ENCODE measurements at regions not wholly inside any gene's neighbourhood (a gene's known extent, or its start where the extent isn't known, plus 50 kb on each side); places are given as distances from the start of the nearest gene placed in this dataset.
"Not testable (repeated sequence)": the region's sequence is repeated elsewhere in the genome, so short reads cannot be mapped to it uniquely, and the experiment has no call there.

GRCh38 chr5:98543490-98543889 is 230.0 kb upstream of the RGMB start:
- H3K9me3 Mint-ChIP-seq (ENCODE audit: low read depth), result peaks cover 27% of the 10 kb centered on the region

GRCh38 chr5:98546924-98547323 is 226.5 kb upstream of the RGMB start:
- not testable (repeated sequence) for H3K4me3 Mint-ChIP-seq (ENCODE audit: unreplicated experiment); DNase-seq (ENCODE audit: low spot score); H3K36me3 Mint-ChIP-seq (ENCODE audit: low read depth); H3K4me1 Mint-ChIP-seq (ENCODE audit: low read depth); H3K27ac Mint-ChIP-seq (ENCODE audit: unreplicated experiment); H3K27me3 Mint-ChIP-seq (ENCODE audit: low read depth)
- peaks cover 16% of the 10 kb centered on the region for H3K9me3 Mint-ChIP-seq (ENCODE audit: low read depth)

More at GRCh38 chr5:98543490-98543889, 230.0 kb upstream of the RGMB start:
- Mint-ChIP-seq H3K4me1 (ENCODE audit: low read depth) (no peaks in the 10 kb centered on the region), H3K27me3 (ENCODE audit: low read depth) (no peaks in the 10 kb centered on the region), H3K27ac (ENCODE audit: unreplicated experiment) (no peak overlapping the region), H3K4me3 (ENCODE audit: unreplicated experiment) (no peak overlapping the region), H3K36me3 (ENCODE audit: low read depth) (peaks cover 15% of the 10 kb centered on the region)
- TF ChIP-seq CTCF (IDR thresholded peaks at IDR 0.05), result no peak
- DNase-seq (ENCODE audit: low spot score), result no peak

GRCh38 chr5:98556712-98557111 is 216.8 kb upstream of the RGMB start:
- Mint-ChIP-seq H3K27ac (ENCODE audit: unreplicated experiment) (no peak overlapping the region), H3K4me1 (ENCODE audit: low read depth) (peaks cover 11% of the 10 kb centered on the region), H3K36me3 (ENCODE audit: low read depth) (peaks cover 2% of the 10 kb centered on the region), H3K27me3 (ENCODE audit: low read depth) (no peaks in the 10 kb centered on the region), H3K4me3 (ENCODE audit: unreplicated experiment) (no peak overlapping the region), H3K9me3 (ENCODE audit: low read depth) (peaks cover 8% of the 10 kb centered on the region)
- TF ChIP-seq CTCF (IDR thresholded peaks at IDR 0.05), result no peak
- DNase-seq (ENCODE audit: low spot score), result no peak

GRCh38 chr5:98557916-98558315 is 215.5 kb upstream of the RGMB start:
- Mint-ChIP-seq H3K9me3 (ENCODE audit: low read depth) (peaks cover 8% of the 10 kb centered on the region), H3K27me3 (ENCODE audit: low read depth) (no peaks in the 10 kb centered on the region), H3K4me3 (ENCODE audit: unreplicated experiment) (no peak overlapping the region), H3K36me3 (ENCODE audit: low read depth) (peaks cover 2% of the 10 kb centered on the region), H3K27ac (ENCODE audit: unreplicated experiment) (no peak overlapping the region), H3K4me1 (ENCODE audit: low read depth) (peaks cover 11% of the 10 kb centered on the region)
- no peak for TF ChIP-seq CTCF (IDR thresholded peaks at IDR 0.05)
- no peak for DNase-seq (ENCODE audit: low spot score)

- no peaks in the 10 kb centered on the region for H3K36me3 Mint-ChIP-seq (ENCODE audit: low read depth)
- DNase-seq (ENCODE audit: low spot score), result no peak
- TF ChIP-seq CTCF (IDR thresholded peaks at IDR 0.05), result no peak
- no peaks in the 10 kb centered on the region for H3K9me3 Mint-ChIP-seq (ENCODE audit: low read depth)
- no peak overlapping the region for H3K4me3 Mint-ChIP-seq (ENCODE audit: unreplicated experiment)
- peaks cover 4% of the 10 kb centered on the region for H3K4me1 Mint-ChIP-seq (ENCODE audit: low read depth)
- H3K27me3 Mint-ChIP-seq (ENCODE audit: low read depth), result no peaks in the 10 kb centered on the region
- no peak overlapping the region for H3K27ac Mint-ChIP-seq (ENCODE audit: unreplicated experiment)
Observed at GRCh38 chr5:98563885-98564653, 209.4 kb upstream of the RGMB start.

- TF ChIP-seq CTCF (IDR thresholded peaks at IDR 0.05), result no peak
- Mint-ChIP-seq H3K4me1 (ENCODE audit: low read depth) (peaks cover 7% of the 10 kb centered on the region), H3K27ac (ENCODE audit: unreplicated experiment) (no peak overlapping the region), H3K9me3 (ENCODE audit: low read depth) (no peaks in the 10 kb centered on the region), H3K36me3 (ENCODE audit: low read depth) (no peaks in the 10 kb centered on the region), H3K27me3 (ENCODE audit: low read depth) (no peaks in the 10 kb centered on the region), H3K4me3 (ENCODE audit: unreplicated experiment) (no peak overlapping the region)
- no peak for DNase-seq (ENCODE audit: low spot score)
Observed at GRCh38 chr5:98564836-98565235, 208.6 kb upstream of the RGMB start.

Data from chondrocyte (in vitro differentiated cells).